A172 (cell line): ENCODE measurements at regions not wholly inside any gene's neighbourhood (a gene's known extent, or its start where the extent isn't known, plus 50 kb on each side); places are given as distances from the start of the nearest gene placed in this dataset.

Experiments used
- DNase-seq: peaks from one replicate; pipeline ENCODE4 v3.0.0-alpha.2; 2015; ENCODE audit warnings: low spot score

DNA sequence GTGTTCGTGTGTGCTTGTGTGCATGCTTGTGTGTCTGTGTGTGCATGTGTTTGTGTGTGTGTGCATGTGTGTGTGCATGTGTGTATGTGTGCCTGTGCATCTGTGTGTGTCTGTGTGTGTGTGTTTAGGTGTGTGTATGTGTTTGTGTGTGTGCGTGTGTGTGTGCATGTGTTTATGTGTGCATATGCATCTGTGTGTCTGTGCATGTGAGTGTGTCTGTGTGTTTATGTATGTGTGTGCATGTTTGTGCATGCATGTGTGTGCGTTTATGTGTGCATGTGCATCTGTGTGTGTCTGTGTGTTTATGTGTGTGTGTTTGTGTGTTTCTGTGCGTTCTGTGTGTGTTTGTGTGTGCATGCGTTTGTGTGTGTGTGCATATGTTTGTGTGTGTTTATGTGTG is 106.6 kb upstream of the TNRC6C start:
- DNase-seq, result no peak

DNA sequence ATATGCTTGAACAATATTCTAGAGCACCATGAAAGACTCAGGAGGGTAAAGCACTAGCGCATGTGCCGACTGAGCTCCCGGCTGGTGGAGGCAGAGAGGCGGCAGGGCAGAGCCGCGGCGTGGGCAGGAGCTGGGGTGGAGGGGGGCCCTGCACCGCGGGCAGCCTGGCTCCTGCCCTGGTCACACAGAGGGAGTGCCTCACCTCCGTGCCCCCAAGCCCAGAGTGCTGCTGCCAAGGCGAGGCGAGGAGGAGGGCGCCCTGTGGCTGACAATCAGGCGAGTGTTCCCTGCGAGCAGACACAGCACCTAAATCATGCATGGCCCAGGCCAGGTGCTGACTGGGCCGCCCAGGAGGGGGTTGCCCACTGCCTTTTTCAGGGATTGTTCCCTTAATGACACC is 105.8 kb upstream of the TNRC6C start:
- no peak for DNase-seq

DNA sequence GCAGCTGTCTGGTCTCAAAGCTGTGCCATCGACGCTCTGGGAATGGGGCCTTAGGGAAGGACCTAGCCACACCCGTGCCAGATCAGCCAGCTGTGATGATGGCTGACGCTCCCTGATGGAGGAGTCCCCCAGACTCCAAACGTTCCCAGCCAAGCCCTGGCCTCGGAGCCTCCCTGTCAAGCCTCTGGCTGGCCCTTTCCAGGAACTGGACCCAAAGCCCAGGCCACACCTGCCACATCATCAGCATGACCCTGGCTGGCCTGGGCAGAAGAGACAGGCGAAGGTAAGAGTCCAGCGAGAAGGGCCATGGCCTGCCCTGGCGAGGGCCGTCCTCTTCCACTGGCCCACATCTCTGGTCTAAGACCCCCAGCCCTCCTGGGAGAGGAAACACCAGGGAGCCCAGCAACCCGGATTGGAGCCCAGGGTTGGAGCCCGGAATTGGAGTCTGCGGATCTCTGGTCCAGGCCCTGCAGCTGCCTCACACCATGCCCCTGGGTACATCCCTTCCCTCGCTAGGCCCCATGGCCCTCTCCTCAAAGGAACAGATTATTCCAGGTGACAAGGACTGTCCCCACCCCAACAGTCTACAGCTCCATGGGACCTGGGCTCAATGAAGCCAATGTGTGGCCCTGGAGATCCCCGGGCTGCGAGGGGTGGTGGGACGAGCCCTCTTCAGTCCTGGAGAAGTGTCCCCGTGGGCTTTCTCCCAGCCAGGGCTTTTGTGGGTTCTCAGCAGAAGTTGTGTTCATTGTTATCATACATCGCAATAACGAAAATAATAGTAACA is 105.1 kb upstream of the TNRC6C start:
- no peak for DNase-seq

DNA sequence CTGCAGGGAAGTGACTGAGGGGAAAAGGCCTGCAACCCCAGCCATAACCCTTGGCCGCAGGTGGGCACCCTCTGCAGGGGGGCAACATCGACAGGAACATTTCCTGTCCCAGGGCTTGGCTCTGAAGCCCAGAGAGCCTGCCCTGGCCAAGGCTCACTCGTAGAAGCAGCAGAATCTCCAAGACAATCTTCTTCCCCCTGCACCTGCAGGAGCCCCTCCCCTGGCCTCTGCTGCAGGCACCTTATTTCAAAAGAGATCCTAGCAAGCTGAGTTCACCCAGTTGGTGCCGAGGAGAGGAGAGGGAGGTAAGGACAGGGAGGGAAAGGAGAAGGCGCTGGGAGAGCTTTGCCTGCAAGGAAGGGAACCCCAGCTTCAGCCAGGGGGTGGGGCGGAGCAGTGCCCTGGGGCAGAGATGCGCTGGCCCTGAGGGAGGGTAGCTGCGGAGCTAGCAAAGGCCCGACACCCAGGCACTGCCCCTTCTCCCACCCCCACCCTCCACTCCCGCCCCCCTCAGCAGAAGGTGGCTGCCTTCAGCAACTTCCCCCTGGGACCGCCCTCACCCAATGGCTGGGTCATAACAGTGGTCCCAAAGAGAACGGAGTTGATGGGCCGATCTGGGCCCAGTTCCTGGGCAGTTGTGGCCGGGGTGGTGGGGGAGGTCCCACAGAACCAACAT is 104.3 kb upstream of the TNRC6C start:
- DNase-seq, result no peak

DNA sequence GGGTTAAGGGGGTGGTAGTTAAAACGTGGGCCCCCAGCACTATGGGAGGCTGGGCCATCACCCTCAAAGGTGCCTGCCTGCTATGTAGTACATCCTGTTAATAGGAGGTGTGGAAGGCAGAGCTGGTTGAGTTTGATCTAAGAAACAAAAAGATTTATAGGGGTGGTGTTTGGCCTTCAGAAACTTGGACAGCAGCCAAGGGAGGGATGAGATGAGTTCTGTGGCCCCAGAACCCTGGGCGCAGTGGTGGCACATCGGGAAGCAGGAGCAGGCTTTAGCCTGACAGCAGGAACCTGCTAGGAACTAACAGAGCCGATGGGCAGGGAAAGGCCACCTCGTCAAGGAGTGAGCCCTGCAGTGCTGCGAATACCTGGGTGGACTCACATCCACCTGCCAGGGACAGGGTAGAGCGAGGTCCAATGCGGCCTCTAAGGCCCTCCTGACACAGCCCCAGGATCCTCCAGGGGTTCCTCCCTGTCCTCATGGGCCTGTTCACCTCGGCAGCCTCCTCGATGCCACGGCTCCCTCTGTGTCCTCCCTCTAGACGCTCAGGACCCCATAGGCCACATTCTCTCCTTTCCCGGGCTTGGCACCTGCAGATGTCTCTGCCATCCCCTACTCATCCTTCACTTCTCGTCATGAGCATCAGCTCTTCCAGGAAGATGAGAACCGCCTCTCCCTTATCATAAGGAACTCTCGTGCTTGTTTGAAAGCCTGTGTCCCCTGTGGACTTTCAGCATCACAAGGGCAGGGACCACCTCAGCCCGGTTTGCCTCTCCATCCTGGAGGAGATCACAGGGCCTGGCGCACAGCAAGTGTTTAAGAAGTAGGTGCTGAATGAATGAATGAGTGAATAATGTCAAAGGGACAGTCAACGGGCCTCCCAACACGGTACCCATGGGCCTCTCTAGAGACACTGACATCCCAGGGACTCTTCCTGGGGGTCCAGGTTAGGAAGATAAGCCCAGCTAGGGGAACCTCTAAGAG is 103.5 kb upstream of the TNRC6C start:
- no peak for DNase-seq

DNA sequence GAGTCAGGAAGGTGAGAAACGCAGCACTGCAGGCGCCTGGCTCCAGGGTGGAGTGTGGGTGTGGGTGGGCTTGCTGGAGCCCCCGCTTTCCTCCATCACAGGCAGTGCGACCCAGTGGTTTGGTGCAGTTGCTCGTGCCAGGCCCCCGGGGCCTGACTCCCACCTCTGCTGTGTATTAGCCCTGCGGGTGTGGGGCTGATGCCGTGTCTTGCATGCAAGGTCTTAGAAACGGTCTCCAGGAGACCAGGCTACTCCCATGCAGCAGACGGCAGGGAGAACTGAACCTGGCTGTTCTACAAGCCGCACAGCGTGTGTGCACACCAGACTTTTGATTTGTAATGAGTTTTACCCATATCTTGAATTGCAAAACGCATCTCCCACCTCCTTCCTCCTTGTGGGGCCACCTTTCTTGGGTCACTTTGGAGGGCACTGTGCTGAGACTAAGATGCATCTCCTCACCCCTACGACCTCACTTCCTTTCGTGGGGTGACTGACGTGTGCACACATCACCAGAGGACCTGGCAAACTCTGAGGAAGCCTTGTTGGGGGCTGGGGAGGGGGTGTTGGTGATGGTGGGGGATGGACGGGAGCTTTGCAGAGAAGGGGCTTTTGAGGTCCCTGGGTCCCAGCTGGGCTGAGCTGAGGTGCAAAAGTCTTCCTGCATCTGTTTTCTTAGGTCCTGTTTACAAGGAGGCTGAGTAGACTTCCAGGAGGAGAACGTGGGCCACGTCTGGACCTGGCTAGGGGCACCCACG is 101.8 kb upstream of the TNRC6C start:
- no peak for DNase-seq

DNA sequence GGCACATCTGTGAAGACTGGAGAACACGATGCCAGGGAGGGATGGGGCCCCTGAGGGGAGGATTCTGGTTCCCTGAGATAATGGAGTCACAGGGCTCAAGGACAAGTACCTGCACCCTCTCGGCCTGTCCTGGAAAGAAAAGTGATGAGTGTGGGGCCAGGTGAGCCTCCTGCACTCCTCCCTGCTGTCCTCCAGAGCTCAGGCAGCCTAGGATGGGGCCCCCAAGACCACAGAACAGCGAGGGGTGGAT is 101.3 kb upstream of the TNRC6C start:
- DNase-seq, result no peak

DNA sequence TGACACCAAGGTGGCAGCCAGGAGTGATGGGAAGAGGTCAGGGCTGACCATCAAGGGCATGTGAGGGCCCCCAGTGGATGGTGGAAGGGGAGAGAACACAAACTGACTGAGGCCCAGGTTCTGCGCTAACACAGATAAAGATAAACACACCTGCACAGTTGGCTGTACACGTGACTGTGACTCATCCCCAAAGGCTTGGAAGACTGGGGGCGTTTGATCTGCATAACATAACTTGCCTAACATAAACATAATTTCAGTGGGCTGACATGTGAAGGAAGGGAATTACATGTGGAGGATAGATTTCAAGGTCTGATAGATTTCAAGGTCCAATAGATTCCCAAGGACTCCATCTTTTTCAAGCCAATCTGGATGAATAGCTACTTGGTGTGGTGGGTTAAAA is 100.9 kb upstream of the TNRC6C start:
- no peak for DNase-seq

DNA sequence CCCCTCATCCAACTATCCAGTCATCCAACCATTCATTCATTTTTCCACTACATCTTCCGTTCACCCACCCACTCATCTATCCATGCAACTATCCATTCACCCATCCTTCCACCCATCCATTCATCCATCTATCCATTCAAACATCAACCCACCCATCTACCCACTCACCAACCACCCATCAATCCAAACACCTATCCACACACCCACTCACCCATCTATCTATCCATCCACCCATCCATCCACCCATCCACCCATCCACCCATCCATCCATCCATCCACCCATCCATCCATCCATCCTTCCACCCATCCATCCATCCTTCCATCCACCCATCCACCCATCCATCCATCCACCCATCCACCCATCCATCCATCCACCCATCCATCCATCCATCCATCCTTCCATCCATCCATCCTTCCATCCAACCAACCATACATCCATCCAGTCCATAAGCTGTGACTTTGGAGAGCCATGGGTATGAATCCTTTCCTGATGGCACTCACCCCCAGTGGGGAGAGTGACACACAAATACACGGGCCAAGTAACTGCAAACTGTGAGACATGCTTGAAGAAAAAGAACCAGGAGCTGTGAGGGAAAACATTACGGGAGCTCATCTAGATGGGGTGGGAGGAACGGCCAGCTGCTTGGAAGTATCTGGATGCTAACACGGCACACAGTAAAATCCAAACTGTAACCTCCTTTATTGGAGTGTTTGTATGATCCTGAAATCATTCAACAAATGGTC is 100.0 kb upstream of the TNRC6C start:
- no peak for DNase-seq

DNA sequence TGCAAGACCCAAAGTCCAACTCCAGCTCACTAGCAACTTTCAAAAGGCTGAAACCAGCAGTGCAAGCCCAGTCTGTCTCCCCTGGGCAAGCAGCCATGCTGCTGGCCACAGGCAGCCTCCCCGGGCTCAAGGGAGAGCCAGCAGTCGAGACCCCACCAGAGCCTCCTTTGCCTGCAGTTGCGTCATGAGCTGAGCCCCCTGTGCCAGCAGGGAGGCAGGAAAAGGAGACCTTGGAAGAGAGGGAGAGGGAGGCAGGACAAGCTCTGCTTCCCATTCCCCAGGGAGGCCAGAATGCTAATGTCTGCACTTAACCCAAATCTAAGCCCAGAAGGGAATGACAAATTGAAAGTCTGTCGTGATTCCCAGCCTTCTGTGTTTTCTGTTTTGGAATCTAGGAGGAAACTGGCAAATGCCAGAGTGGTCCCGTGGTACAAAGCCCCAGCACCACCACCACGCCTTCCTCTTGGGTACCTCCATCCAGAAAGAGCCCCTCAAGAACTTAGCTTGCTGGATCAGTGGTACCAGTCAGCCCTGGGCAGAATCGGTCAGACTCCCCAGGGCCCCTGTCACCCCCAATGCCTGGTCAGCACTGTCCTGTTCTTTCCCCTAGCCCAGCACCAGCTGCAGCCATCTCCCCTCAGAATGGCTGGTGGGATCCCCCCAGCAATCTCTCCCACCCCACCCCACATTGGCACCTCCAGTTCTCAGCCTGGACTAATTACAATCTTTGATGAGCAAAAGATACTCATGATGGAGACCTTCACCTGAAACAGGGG is 99.3 kb upstream of the TNRC6C start:
- no peak for DNase-seq

DNA sequence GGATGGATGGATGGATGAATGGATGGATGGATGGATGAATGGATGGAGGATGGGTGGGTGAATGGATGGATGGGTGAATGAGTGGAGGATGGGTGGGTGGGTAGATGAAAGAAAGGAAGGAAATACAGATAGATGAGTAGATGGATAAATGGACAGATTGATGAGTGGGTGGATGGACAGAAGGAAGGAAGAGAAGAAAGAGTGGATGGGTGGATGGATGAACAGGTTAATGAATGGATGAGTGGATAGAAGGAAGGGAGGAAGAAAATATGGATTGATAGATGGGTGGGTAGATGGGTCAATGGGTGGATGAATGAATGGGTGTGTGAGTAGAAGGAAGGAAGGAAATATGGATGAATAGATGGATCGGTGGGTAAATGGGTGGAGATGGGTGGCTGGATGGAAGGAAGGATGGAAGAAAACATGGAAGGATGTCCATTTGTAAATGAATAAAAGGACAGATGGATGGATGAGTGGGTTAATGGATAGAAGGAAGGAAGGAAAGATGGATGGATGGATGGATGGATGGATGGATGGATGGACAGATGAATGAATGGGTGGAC is 97.3 kb upstream of the TNRC6C start:
- no peak for DNase-seq

DNA sequence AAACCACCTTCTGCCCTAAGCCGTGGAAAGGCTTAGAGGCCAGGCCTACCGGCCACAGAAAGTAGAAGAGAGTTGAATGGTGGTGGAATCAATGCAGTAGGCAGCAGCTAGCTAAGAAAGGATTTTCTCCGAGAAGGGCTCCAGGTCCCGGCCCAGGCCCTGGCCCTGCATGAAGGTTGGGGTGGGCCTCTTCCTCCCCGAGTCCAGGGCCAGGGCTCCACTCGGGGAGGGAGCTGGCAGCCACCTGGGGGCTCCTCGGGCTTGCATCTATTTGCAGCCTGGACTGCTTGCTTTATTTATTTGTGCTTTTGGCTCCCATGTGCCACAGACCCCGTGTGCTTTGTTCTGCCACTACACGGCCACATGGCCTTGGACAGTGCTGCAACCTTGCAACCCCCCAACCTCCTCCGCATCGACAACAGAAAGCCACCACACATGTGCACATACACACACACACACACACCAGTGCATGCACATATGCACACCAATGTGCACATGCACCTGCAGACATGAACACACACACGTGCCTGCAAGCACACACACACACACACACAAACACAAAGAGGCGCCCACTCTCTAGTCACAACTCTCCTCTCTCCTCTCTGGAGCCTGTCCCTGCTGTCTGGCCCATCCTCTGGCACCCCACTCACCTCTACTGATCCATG is 96.4 kb upstream of the TNRC6C start:
- DNase-seq, result no peak

DNA sequence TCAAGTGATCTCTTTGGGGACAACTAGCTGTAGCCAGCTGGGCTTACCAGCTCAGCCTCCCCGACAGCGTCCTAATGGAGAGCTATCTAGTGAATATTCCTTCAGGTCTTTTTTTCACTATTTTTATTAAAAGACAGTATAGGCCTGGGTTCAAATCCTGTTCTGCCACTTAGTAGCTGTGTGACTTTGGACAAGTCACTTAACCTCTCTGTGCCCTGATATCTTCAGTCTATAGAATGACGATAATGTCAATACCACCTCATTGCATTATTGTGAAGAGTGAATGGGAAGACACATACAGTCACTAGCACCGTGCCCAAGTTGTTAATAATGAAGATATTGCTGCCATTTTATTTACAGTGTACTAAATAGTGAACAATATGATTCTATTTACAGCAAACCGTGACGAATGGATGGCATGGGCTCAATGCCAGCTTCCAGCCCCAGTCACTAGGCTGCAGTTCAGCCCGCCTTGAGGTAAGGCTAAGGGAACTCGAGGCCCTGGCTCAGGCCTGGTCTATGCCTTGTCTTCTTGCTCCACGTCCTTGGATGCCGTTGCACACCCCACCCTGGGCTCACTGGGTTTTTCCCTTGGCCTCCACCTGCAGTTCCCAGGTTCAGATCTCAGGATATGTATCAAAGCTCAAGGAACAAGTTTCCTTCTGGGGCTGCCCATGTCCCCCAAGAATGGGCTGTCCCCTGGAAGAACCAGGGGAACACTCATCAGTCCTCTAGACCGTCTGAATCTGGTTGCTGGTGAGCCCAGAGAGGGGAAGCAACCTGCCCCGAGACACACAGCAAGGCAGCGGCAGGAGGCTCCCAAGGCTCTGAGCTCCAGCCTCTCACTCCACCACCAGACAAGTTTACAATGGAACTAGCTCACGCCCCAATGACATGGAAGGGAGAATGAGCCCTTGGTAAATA is 95.4 kb upstream of the TNRC6C start:
- no peak for DNase-seq

DNA sequence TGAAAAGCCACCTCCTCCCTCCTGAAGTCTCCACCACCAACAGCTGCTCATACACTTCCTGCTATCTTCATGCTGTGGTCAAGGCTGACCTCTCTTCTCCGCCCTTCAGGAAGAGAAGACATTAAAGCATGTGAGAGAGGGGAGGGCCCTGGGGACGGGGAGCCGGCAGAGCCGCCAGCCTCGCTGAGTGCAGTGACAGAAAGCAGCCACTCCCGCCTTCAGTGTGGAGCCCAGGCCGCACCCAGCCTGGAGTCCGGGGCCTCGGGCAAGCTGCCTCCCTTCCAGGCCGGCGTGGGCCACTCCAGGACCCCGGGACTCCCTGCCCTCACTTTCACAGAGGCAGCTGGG is 94.7 kb upstream of the TNRC6C start:
- peak; percentile 47 for DNase-seq

DNA sequence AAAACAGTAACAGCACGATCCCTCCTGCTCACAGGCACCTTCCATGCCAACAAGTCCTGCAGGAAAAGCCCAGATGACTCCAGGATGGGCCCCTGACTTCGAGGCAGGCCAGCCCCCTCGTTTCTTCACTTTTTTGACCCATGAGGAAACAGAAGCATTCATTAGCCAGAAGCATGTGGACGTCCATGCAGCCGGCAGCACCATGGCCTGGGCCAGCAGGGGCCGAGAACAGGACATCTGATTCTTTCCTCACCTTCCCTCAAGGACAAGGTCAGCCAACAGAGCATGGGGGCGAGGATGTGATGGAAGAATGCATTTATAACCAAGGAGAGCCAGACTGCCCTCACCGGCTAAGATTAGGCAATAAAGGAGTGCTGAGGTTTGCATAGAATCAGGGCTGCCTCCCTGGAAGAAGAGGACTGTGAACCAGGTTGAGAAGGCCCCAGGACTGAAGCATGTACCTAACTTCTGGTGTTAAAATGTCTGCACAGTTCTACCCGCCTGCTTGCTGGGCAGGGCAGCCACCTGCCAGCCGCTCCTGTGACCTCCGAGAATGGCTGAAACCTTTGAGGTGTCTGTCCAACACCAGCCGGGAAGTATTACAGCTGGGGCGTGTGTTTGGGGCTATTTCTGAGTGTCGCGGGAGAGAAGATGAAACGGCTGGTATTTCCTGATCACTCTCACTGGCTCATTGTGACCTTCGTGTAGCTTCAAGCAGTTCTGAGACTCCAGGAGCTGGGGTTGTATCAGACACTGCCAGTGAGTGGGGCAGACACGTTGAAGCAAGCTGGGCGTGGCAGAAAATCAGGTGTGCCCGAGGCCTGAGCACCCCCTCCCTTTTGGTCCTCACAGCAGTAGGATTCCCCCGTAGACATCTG is 94.0 kb upstream of the TNRC6C start:
- DNase-seq, result no peak

DNA sequence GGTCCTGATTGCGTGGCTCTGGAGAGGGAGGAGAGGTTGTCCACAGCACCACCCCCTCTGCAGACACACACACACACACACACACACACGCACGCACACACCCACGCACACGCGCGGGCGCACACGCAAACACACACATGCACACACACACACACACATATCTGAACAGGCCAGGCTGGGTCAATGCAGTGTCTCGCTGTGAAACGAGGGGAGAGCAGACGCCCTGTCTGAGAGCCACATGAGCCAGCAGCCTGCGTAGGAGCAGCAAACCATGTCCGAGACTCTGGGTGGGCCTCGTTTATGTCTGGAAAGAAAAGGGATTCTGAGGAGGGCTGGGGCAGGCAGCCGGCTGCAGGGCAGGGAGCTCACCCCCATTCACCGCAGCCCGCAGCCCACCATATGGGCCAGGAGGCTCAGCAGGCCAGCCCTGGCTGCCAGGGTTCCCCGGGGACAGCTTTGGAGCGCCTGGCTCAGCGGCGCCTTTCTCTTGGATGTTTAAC is 93.3 kb upstream of the TNRC6C start:
- DNase-seq, result no peak

DNA sequence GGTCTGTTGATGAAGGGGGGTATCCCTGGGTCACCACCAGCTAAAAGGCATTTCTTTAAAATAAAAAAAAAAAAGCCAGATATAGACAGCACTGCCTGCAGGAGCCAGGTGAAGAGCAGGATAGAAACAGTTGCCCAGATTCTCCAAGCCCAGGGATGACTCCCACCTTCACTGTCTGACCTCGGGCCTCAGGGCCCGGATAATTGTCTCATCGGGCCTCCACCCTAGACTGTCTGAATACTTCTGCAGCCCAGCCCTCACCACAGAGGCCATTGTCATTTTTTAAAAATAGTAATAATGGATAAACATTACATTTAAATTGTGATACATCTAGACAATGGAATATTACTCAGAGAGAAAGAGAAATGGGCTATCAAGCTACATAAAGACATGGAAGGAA is 92.8 kb upstream of the TNRC6C start:
- no peak for DNase-seq
